GM12878 (cell line): ENCODE measurements at regions not wholly inside any gene's neighbourhood (a gene's known extent, or its start where the extent isn't known, plus 50 kb on each side); places are given as distances from the start of the nearest gene placed in this dataset.

Source experiments
- ATAC-seq: fragments of 200-7000 bp; cut with Tn5 transposase; 3 replicates; pipeline ENCODE4 v1.9.1; 2020; ENCODE audit warnings: mild to moderate bottlenecking, moderate library complexity
- BruUV-seq: library from RNA; stranded (reverse); fragments of 400-500 nt; replicated peaks from 2 replicates; lab custom pipeline; 2021; lab: Mats Ljungman, UMichigan
- CTCF ChIA-PET: fragments of 300-600 bp; sonication (Branson Sonifier 250); formaldehyde crosslinking; extraction: SDS; loops from one replicate; lab custom pipeline; 2021; ENCODE audit warnings: inconsistent platforms; lab: Yijun Ruan, JAX
- POLR2A ChIA-PET: fragments of 350-600 bp; formaldehyde crosslinking; extraction: SDS; loops from one replicate; lab custom pipeline; 2021; ENCODE audit warnings: inconsistent platforms; lab: Charles Lee
- RAD21 ChIA-PET: fragments of 300-600 bp; sonication (Branson Sonifier 250); formaldehyde crosslinking; loops from one replicate; lab custom pipeline; 2023; ENCODE audit warnings: antibody characterized with exemption; ENCODE audit not compliant: unreplicated experiment; lab: Charles Lee
- SMC1A ChIA-PET: fragments of 300-600 bp; sonication (Branson Sonifier 250); formaldehyde crosslinking; loops from one replicate; lab custom pipeline; 2023; ENCODE audit not compliant: unreplicated experiment, uncharacterized antibody; lab: Charles Lee
- DNase-seq: peaks from one replicate; pipeline ENCODE4 v3.0.0-alpha.2; 2011; ENCODE audit warnings: low read depth, low spot score
- FAIRE-seq: peaks from 3 replicates; lab custom pipeline; 2011; peaks lifted over from hg19 to GRCh38; lab: Jason Lieb, UNC
- H2AFZ ChIP-seq: 2 replicates; pipeline ENCODE4 v1.6.0; 2011; ENCODE audit warnings: low read depth, low read length, control low read depth; ENCODE audit not compliant: control insufficient read depth
- H3K27ac ChIP-seq: 2 replicates; pipeline ENCODE4 v1.5.1; 2011; ENCODE audit warnings: control low read depth; ENCODE audit not compliant: control insufficient read depth, insufficient read depth
- H3K27me3 ChIP-seq, 2 experiments: replicated peaks in 1 of 2; 2 replicates each; pipeline versions ENCODE4 v1.6.0 to v1.6.1; 2011; ENCODE audit warnings: low read length in 1 of 2; ENCODE audit not compliant: control insufficient read depth in 2 of 2, insufficient read depth in 2 of 2
- H3K36me3 ChIP-seq, 2 experiments: 2 replicates each; pipeline ENCODE4 v1.5.1; 2011; ENCODE audit warnings: low read length in 1 of 2; ENCODE audit not compliant: control insufficient read depth in 2 of 2, insufficient read depth in 2 of 2
- H3K4me1 ChIP-seq: 2 replicates; pipeline ENCODE4 v1.6.1; 2011; ENCODE audit warnings: mild to moderate bottlenecking, low read length, moderate library complexity, mixed read lengths; ENCODE audit not compliant: control insufficient read depth, insufficient read depth
- H3K4me2 ChIP-seq: 2 replicates; pipeline ENCODE4 v1.6.0; 2011; ENCODE audit warnings: control low read depth; ENCODE audit not compliant: control insufficient read depth, insufficient read depth
- H3K4me3 ChIP-seq: fragments of 200-600 bp; sonication (generic); 2 replicates; pipeline ENCODE4 v1.5.1; 2016
- H3K79me2 ChIP-seq: 2 replicates; pipeline ENCODE4 v1.6.0; 2011; ENCODE audit warnings: low read length; ENCODE audit not compliant: control insufficient read depth, insufficient read depth
- H3K9ac ChIP-seq: 2 replicates; pipeline ENCODE4 v1.8.0; 2011; ENCODE audit warnings: low read length, control low read depth, mixed read lengths; ENCODE audit not compliant: control insufficient read depth, insufficient read depth
- H3K9me3 ChIP-seq: replicated peaks from 3 replicates; pipeline ENCODE4 v1.5.1; 2011; ENCODE audit warnings: mild to moderate bottlenecking, low read length; ENCODE audit not compliant: control insufficient read depth, insufficient read depth
- H4K20me1 ChIP-seq: 2 replicates; pipeline ENCODE4 v1.6.0; 2011; ENCODE audit not compliant: control insufficient read depth, insufficient read depth
- ATF7 ChIP-seq: fragments of 450-650 bp; IDR thresholded peaks from 2 replicates; pipeline ENCODE4 v1.6.1; 2016; ENCODE audit warnings: low read depth, mild to moderate bottlenecking
- NRF1 ChIP-seq: conservative IDR thresholded peaks from 2 replicates; pipeline ENCODE4 v1.6.1; 2011; ENCODE audit warnings: mild to moderate bottlenecking, low read depth, low read length, improper control_type of control experiment
- ZSCAN29 ChIP-seq: fragments of 450-650 bp; IDR thresholded peaks from 2 replicates; pipeline ENCODE4 v1.6.1; 2017; ENCODE audit warnings: mild to moderate bottlenecking, moderate library complexity
- WGBS: methylation state at CpG from one replicate; pipeline ENCODE4 v1.1.6; 2016; ENCODE audit warnings: low lambda C conversion rate; ENCODE audit not compliant: insufficient replicate concordance, insufficient coverage; ENCODE audit errors: missing lambda C conversion rate; 5-methylcytosine and 5-hydroxymethylcytosine counted together
- in situ Hi-C: fragments of 300-500 bp; cut with MboI; formaldehyde crosslinking; loops from 9 replicates; pipeline ENCODE4 v1.14.3; 2018; ENCODE audit warnings: mixed read lengths
- intact Hi-C: fragments of 100-400 bp; cut with micrococcal nuclease; formaldehyde crosslinking; loops from one replicate; pipeline ENCODE4 v1.14.2; 2022; ENCODE audit not compliant: unreplicated experiment
- TF ChIP-seq, protein P1 (sequence below): fragments of 450-650 bp; IDR thresholded peaks from 2 replicates; pipeline ENCODE4 v1.6.1; 2017; ENCODE audit warnings: low read depth, mild to moderate bottlenecking, moderate library complexity

DNA sequence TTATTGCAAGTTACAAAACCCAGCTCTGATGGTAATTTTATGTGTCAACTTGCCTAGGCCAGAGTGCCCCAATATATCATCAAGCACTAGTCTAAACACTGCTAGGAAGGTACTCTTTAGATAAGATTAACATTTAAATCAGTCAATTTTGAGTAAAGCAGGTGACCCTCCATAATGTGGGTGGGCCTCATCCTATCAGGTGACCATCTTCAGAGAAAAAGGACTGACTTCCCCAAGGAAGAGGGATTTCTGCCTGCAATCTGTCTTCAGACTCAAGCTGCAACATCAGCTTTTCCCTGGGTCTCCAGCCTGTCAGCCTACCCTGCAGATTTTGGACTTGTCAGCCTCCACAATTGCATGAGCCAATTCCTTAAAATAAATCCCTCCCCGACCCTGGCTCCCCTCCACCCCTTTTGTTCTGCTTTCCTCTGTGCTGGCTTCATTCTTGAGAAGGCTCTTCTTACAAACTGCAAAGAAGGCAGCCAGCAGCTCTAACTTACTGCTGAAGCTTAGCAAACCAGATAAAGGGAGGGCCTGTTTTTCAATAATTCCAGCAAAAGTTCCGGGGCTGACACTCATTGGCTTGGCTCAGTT lies 56.4 kb upstream of the RUNX3 start:
- SMC1A ChIA-PET = interaction anchor here (1.3 to 4.6 kb wide), 6 partner anchors 14 to 50 kb away, joined by 3 to 28 read pairs (median 8); no protein-coding TSS in a partner anchor
- RAD21 ChIA-PET = interaction anchor here (0.9 to 2.1 kb wide), 5 partner anchors 12 to 36 kb away, joined by 3 to 11 read pairs (median 5); no protein-coding TSS in a partner anchor
- H3K79me2 ChIP-seq = no peaks in the 10 kb centered on the region
- ATAC-seq (no peak), DNase-seq (no peak), FAIRE-seq (no peak)
- CTCF ChIA-PET = interaction anchor here (1.1 to 2.8 kb wide), 4 partner anchors 14 to 51 kb away, joined by 4 to 12 read pairs (median 6); no protein-coding TSS in a partner anchor
- H3K27me3 ChIP-seq = no peaks in the 10 kb centered on the region
- POLR2A ChIA-PET = interaction anchor here (1.9 kb wide), 1 partner anchor 20 kb away, joined by 6 read pairs; no protein-coding TSS in a partner anchor
- H4K20me1 ChIP-seq = no peaks in the 10 kb centered on the region
- H3K27ac ChIP-seq = no peak overlapping the region
- TF ChIP-seq, protein P1, sequence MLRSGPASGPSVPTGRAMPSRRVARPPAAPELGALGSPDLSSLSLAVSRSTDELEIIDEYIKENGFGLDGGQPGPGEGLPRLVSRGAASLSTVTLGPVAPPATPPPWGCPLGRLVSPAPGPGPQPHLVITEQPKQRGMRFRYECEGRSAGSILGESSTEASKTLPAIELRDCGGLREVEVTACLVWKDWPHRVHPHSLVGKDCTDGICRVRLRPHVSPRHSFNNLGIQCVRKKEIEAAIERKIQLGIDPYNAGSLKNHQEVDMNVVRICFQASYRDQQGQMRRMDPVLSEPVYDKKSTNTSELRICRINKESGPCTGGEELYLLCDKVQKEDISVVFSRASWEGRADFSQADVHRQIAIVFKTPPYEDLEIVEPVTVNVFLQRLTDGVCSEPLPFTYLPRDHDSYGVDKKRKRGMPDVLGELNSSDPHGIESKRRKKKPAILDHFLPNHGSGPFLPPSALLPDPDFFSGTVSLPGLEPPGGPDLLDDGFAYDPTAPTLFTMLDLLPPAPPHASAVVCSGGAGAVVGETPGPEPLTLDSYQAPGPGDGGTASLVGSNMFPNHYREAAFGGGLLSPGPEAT = no peak
- TF ChIP-seq ATF7 (no peak), NRF1 (no peak), ZSCAN29 (no peak)
- intact Hi-C loops = no loop called here
- H3K36me3 ChIP-seq = no peaks in the 10 kb centered on the region
- H3K9me3 ChIP-seq = peaks cover 5% of the 10 kb centered on the region; the same call in 1 of the 3 replicates
- peaks cover 12% of the 10 kb centered on the region for H3K4me1 ChIP-seq
- no peak overlapping the region for H2AFZ ChIP-seq
- in situ Hi-C loops = no loop called here
- no TSS peak for BruUV-seq
- H3K4me3 ChIP-seq = no peak overlapping the region
- 50% methylated on average over 2 of the region's 2 CpGs for WGBS
- H3K9ac ChIP-seq = no peak overlapping the region
- no peak overlapping the region for H3K4me2 ChIP-seq
